ENCODE measurements at regions not wholly inside any gene's neighbourhood (a gene's known extent, or its start where the extent isn't known, plus 50 kb on each side); places are given as distances from the start of the nearest gene placed in this dataset.
A peak's percentile ranks its signal among the peaks of the same experiment; 100 is the strongest.

- DNase-seq (ENCODE audit: low read depth), result no peak
These were observed 124.2 kb upstream of the MAST4 start for GRCh38 chr5:66472010-66472409.

GRCh38 chr5:66475731-66476130, 120.5 kb upstream of the MAST4 start:
- no peak for DNase-seq (ENCODE audit: low read depth)

- DNase-seq (ENCODE audit: low read depth), result no peak
These were observed 118.6 kb upstream of the MAST4 start for GRCh38 chr5:66477596-66477995.

GRCh38 chr5:66494437-66494836, 101.8 kb upstream of the MAST4 start:
- no peak for DNase-seq (ENCODE audit: low read depth)

GRCh38 chr5:66498791-66499207, 97.4 kb upstream of the MAST4 start:
- no peak for DNase-seq (ENCODE audit: low read depth)

DNA sequence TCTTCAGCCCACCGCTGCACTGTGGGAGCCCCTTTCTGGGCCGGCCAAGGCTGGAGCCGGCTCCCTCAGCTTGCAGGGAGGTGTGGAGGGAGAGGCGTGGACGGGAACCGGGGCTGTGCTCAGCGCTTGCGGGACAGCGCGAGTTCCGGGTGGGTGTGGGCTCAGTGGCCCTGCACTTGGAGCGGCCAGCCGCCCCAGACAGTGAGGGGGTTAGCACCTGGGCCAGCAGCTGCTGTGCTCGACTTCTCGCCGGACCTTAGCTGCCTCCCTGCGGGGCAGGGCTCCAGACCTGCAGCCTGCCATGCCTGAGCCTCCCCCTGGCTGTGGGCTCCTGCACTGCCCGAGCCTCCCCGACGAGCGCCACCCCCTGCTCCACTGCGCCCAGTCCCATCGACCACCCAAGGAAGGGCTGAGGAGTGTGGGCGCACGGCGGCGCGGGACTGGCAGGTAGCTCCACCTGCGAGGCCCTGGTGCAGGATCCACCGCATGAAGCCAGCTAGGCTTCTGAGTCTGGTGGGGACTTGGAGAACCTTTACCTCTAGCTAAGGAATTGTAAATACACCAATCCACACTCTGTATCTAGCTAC, 92.9 kb upstream of the MAST4 start:
- no peak for DNase-seq (ENCODE audit: low read depth)

- no peak for DNase-seq (ENCODE audit: low read depth)
These were observed 89.1 kb upstream of the MAST4 start for GRCh38 chr5:66507106-66507505.

DNA sequence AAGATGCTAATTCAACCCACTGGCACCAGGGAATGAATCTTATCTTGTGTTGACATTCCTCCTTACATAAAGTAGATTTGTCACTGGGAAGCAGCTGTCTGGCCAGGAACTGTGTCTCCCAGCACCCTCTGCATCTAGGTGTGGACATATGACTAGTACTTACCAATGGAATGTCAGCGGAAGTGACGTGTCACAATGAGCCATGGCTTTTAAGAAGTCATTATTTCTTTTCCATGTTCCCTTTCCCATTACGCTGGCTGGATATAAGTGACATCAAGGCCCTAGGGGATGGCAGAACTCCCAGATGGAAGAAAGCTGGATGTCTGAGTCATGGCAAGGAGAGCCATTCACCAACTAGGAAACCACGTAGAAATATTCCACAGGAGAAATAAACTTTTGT, 84.7 kb upstream of the MAST4 start:
- DNase-seq (ENCODE audit: low read depth), result no peak

GRCh38 chr5:66513130-66513529, 83.1 kb upstream of the MAST4 start:
- no peak for DNase-seq (ENCODE audit: low read depth)

DNA sequence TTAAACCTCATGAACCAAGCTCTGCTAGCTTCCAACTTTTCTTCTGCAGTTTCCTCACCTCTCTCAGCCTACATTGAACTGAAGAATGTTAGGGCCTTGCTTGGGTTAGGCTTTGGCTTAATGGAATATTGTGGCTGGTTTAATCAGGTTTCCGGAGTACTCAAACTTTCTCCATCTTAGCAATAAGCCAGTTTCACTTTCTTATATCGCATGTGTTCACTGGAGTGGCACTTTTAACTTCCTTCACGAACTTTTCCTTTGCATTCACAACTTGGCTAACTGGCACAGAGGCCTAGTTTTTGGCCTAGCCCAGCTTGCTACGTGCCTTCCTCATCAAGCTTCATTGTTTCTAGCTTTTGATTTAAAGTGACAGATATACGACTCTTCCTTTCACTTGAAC, 81.0 kb upstream of the MAST4 start:
- DNase-seq (ENCODE audit: low read depth), result no peak

DNA sequence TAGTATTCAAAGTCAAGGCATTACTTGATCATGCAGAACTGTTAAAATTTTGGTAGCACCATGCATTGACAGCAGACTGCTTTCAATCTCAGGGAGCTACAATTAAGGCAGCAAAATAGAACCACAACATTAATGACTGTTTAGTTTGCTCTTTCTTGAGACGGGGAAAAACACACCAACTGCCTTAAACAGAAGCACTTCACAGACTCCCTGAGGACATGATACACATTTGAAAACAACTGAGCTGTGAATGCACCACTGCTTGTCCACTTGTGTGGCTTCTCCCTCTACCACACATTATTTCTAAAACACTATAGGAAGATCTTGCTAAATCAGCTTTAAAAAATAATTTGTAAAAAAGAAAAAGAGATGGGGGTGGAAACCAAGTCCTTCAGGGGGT, 79.6 kb upstream of the MAST4 start:
- no peak for DNase-seq (ENCODE audit: low read depth)

GRCh38 chr5:66517351-66517750, 78.8 kb upstream of the MAST4 start:
- no peak for DNase-seq (ENCODE audit: low read depth)

DNA sequence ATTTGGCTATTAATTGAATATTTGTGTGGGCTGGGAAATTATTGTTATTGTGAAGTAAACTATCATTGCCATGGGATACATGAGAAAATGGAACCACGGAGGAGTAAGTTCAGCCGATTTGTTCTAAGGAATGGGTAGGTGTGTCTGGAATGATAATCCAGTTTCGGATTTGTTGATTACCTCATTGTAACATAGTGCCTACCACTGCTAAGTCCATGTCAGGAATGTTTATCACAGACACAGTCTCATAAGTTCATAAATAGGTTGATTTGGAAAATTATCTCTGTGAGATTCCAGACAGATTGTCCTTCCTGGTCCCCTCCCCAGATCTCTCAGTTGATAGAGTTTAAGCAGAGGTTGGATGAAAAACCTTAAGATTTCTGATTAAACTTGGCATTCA, 78.1 kb upstream of the MAST4 start:
- no peak for DNase-seq (ENCODE audit: low read depth)

DNA sequence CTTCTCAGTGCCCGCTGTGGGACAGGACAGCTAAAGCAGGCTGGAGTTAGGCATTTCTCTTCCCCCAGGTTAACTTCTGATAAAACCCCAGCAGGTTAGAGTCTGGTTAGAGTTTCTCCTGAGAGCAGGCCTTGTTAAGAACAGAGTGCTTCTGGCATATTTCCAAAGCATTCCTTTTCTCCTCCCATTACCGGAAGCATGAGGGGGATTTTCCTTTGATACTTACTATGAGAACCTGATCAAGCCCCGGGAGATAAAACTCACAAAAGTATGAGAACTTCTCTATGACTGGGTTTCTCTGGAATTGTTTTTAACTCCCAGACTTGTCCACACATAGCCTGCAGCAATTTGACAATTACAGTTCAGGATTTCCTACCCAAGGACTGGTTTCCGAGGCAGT, 77.4 kb upstream of the MAST4 start:
- DNase-seq (ENCODE audit: low read depth), result peak; percentile 5

DNA sequence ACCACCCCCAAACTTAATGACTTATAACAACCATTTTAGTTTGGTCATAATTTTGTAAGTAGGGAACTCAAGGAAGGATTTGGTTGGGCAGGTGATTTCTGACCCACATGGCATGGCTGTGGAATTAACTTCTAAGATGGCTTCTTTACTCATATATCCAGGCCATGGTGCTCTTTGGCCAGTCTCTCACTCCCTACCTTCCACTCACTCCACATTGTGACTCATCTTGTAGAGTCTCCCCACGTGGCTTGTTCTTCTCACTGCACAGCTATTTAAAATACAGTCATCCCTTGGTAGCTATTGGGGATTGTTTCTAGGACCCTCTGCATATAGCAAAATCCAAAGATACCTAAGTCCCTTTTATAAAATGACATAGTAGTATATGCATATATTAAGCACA, 76.6 kb upstream of the MAST4 start:
- no peak for DNase-seq (ENCODE audit: low read depth)

DNA sequence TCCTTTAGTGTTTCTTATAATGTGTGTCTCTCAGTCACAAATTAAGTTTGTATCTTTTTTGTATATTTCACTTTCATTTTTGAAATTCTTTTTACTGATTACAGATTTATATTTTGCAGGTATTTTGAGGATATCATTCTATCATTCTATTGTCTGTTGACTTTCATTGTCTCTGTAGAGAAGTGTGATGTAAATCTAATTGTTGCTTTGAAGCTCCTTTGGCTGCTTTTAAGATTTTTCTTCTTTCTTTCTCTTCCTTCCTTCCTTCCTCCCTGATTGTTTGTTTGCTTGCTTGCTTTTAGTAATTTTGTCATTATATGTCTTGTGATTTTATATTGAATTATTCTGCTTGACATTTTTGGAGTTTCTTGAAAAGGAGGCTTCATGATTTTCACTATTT, 75.3 kb upstream of the MAST4 start:
- DNase-seq (ENCODE audit: low read depth), result no peak

DNA sequence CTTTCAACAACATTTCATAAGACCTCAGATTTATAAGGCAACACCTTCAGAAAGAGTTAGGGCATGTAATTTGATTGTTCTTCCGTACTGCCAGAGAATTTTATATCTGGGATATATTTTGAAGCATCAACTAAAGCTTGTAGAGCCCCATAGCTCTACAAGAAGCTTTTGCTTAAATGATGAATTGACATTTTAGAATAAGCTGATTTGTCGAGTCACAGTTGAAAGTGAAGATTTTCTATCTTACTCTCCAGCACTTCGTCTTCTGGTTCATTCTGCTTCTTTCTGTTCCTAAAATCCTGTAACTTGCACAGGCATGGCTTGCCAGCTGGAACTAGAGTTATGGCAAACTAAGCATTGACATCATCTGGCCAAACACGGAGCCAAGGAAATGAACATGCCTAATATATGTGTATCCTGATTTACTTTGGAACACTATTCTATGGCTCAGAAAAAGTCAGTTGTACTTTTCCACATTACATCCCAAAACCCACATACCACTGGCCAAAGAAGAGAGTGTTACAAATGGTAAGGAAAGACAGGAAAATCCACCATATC, 68.6 kb upstream of the MAST4 start:
- no peak for DNase-seq (ENCODE audit: low read depth)

- DNase-seq (ENCODE audit: low read depth), result no peak
These were observed 67.0 kb upstream of the MAST4 start for GRCh38 chr5:66529182-66529581.

DNA sequence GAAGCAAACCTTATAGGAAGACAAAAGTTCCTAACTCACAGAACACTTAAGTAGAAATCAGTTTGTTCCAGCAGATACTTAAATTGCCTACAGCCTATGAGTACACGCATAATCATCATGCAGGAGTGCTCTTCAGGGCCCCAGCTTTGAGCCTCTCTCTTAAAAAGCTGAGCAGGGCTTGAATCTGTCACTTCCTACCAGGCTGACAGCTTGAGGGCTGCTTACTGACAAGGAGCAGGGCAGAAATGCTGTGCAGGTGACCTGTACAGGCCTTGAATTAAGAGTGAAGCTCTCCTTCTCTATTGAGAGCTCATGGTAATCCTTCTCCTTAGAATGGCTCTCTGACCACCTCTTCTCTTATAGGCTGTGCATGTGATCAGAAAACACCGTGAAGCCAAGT, 66.5 kb upstream of the MAST4 start:
- DNase-seq (ENCODE audit: low read depth), result no peak

DNA sequence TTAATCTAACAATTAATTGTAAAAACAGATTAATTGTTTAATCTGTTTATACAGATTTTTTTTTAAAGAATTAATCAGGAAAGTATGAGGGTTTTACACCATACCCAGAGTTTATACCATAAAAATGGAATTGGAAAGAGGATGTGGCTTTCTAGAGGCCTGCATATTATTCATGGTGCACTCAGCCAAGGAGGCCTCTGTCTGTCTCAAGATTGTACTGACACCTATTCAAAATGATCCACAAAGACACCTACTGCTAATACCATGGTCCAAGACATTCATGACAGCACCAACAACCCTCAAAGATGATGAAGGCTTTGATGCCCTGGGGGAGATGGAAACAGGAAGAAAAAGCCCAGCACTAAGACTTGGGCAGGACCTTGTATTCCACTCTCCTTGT, 58.1 kb upstream of the MAST4 start:
- DNase-seq (ENCODE audit: low read depth), result no peak

DNA sequence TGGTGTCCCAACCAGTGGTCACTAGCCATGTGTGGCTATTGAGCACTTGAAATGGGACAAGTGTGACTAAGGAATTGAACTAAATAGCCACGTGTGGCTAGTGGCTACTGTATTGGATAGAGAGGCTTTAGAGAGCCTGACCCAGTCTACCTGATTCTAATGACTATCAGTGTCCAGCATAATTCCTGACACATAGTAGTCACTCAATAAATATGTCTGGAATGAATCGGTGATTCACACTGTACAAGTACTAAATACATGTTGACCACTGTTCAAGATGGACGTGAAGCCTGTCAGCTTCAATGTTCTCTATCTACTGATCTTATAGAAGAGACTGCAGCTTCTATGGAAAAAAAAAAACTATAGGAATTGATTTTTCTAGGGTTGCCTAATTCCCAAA, 57.7 kb upstream of the MAST4 start:
- DNase-seq (ENCODE audit: low read depth), result no peak

DNA sequence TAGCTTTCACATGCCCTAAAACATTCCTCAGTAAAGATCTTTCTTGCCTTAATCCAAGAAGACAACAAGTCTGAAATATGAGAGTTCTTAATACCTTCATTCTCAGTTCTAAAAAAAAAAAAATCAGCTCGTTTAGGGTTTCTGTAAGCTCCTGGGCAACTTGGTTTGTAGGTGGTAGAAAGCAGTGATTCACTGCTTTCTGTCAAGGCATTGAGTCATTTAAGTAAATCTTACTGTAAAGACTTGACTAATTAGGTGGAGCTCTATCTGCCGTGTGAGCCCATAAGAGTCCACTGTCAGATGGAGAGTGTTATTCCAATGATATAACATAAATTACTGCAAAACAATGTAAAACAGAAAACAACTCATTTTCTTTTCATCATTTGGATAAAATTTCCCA, 56.1 kb upstream of the MAST4 start:
- no peak for DNase-seq (ENCODE audit: low read depth)

- no peak for DNase-seq (ENCODE audit: low read depth)
These were observed 53.5 kb upstream of the MAST4 start for GRCh38 chr5:66542711-66543110.

Data from amniotic epithelial cell (primary cell).